HCT116 (cell line): ENCODE measurements at regions not wholly inside any gene's neighbourhood (a gene's known extent, or its start where the extent isn't known, plus 50 kb on each side); places are given as distances from the start of the nearest gene placed in this dataset.

ENCODE experiments used
- ATAC-seq: fragments of 200-7000 bp; cut with Tn5 transposase; 2 replicates; pipeline ENCODE4 v1.9.1; 2020; ENCODE audit warnings: mild to moderate bottlenecking, moderate library complexity
- BruUV-seq: library from RNA; stranded (reverse); fragments of 400-500 nt; replicated peaks from 2 replicates; lab custom pipeline; 2021; lab: Mats Ljungman, UMichigan
- CTCF ChIA-PET: fragments of 300-600 bp; sonication (Branson Sonifier 250); formaldehyde crosslinking; loops from one replicate; lab custom pipeline; 2021; ENCODE audit warnings: antibody characterized with exemption; lab: Charles Lee
- POLR2A ChIA-PET: fragments of 300-600, 350-600 bp; sonication (Branson Sonifier 250); formaldehyde crosslinking; loops from one replicate; lab custom pipeline; 2021; ENCODE audit warnings: antibody characterized with exemption; lab: Charles Lee
- RAD21 ChIA-PET, 2 experiments: fragments of 300-600 bp; sonication (Branson Sonifier 250); formaldehyde crosslinking; loops; one replicate each; lab custom pipeline; 2023; ENCODE audit warnings: low total read pairs in 2 of 2; ENCODE audit not compliant: uncharacterized antibody in 2 of 2, unreplicated experiment in 2 of 2, low non-redundant PET in 1 of 2; lab: Charles Lee
- DNase-seq: peaks from one replicate; pipeline ENCODE4 v3.0.0-alpha.2; 2010; ENCODE audit warnings: low read depth, low spot score
- H2AFZ ChIP-seq: fragments of 200-600 bp; shearing (Covaris generic), sonication (generic); 2 replicates; pipeline ENCODE4 v1.6.1; 2017; ENCODE audit warnings: low read depth, mixed run types, mixed read lengths, antibody characterized with exemption, low read length; ENCODE audit not compliant: poor library complexity, severe bottlenecking
- H3K27ac ChIP-seq: 2 replicates; pipeline ENCODE4 v1.5.1; 2012; ENCODE audit warnings: low read depth, low read length
- H3K27me3 ChIP-seq: fragments of 200-600 bp; sonication (generic); 2 replicates; pipeline ENCODE4 v1.6.1; 2016; ENCODE audit warnings: mixed run types, low read length, mixed read lengths; ENCODE audit not compliant: insufficient read depth
- H3K36me3 ChIP-seq, 2 experiments: fragments of 200-500 bp in 1 of 2; fragments of 200-600 bp in 1 of 2; sonication (Bioruptor generic) in 1 of 2; sonication (generic) in 1 of 2; 2 replicates each; pipeline versions ENCODE4 v1.5.1 to v1.6.1; 2014 to 2016; ENCODE audit warnings: low read length in 2 of 2, inconsistent platforms in 1 of 2, mixed read lengths in 1 of 2, mixed run types in 1 of 2; ENCODE audit not compliant: insufficient read depth in 2 of 2, control insufficient read depth in 1 of 2
- H3K4me1 ChIP-seq, 2 experiments: fragments of 200-600 bp in 1 of 2; sonication (generic) in 1 of 2; 2 replicates each; pipeline versions ENCODE4 v1.5.1 to v1.6.1; 2012 to 2017; ENCODE audit warnings: low read length in 2 of 2, inconsistent platforms in 1 of 2, mild to moderate bottlenecking in 1 of 2, mixed read lengths in 1 of 2, mixed run types in 1 of 2, moderate library complexity in 1 of 2; ENCODE audit not compliant: insufficient read depth in 2 of 2, control insufficient read depth in 1 of 2
- H3K4me2 ChIP-seq: fragments of 200-600 bp; sonication (generic); 2 replicates; pipeline ENCODE4 v1.6.1; 2017; ENCODE audit warnings: mixed run types, low read length, mixed read lengths
- H3K4me3 ChIP-seq, 2 experiments: fragments of 200-600 bp in 1 of 2; sonication (generic) in 1 of 2; replicated peaks in 1 of 2; 2 replicates each; pipeline ENCODE4 v1.5.1; 2011 to 2016; ENCODE audit warnings: low read length in 2 of 2, control low read depth in 1 of 2, low read depth in 1 of 2, mild to moderate bottlenecking in 1 of 2, mixed read lengths in 1 of 2, mixed run types in 1 of 2
- H3K79me2 ChIP-seq: fragments of 200-600 bp; sonication (generic); 2 replicates; pipeline ENCODE4 v1.6.1; 2017; ENCODE audit warnings: mild to moderate bottlenecking, mixed run types, low read length, moderate library complexity, mixed read lengths; ENCODE audit not compliant: insufficient read depth
- H3K9ac ChIP-seq: fragments of 200-600 bp; sonication (generic); 2 replicates; pipeline ENCODE4 v1.6.1; 2016; ENCODE audit warnings: low read length, mixed read lengths
- H3K9me2 ChIP-seq: fragments of 200-600 bp; sonication (generic), shearing (Covaris generic); 2 replicates; pipeline ENCODE4 v1.6.1; 2017; ENCODE audit warnings: mixed run types, mild to moderate bottlenecking, moderate library complexity; ENCODE audit not compliant: insufficient read depth
- H3K9me3 ChIP-seq, 2 experiments: fragments of 200-500 bp in 1 of 2; fragments of 200-600 bp in 1 of 2; sonication (Bioruptor generic) in 1 of 2; sonication (generic) in 1 of 2; 2 replicates each; pipeline ENCODE4 v1.6.1; 2014 to 2017; ENCODE audit warnings: low read length in 2 of 2, mixed read lengths in 2 of 2, inconsistent platforms in 1 of 2, low read depth in 1 of 2, mild to moderate bottlenecking in 1 of 2, mixed run types in 1 of 2, moderate library complexity in 1 of 2; ENCODE audit not compliant: control insufficient read depth in 1 of 2, insufficient read depth in 1 of 2
- H4K20me1 ChIP-seq: fragments of 200-600 bp; sonication (generic), shearing (Covaris generic); 2 replicates; pipeline ENCODE4 v1.6.1; 2017; ENCODE audit warnings: mixed run types, mild to moderate bottlenecking, moderate library complexity; ENCODE audit not compliant: insufficient read depth
- CBX3 ChIP-seq: IDR thresholded peaks from 2 replicates; pipeline ENCODE4 v1.6.1; 2012; ENCODE audit warnings: low read depth
- CTCF ChIP-seq, 3 experiments: fragments of 200-600 bp in 1 of 3; sonication (generic) in 1 of 3; IDR thresholded peaks in 2 of 3; conservative IDR thresholded peaks in 1 of 3; 2 replicates each; pipeline ENCODE4 v1.5.1; 2012 to 2017; ENCODE audit warnings: low read depth in 2 of 3, low read length in 2 of 3, antibody characterized with exemption in 1 of 3, borderline replicate concordance in 1 of 3, control low read depth in 1 of 3, mild to moderate bottlenecking in 1 of 3, mixed read lengths in 1 of 3, mixed run types in 1 of 3, moderate library complexity in 1 of 3; ENCODE audit not compliant: insufficient read depth in 1 of 3
- EGR1 ChIP-seq: IDR thresholded peaks from 2 replicates; pipeline ENCODE4 v1.6.1; 2012; ENCODE audit warnings: low read depth
- ELF1 ChIP-seq: IDR thresholded peaks from 2 replicates; pipeline ENCODE4 v1.6.1; 2012; ENCODE audit warnings: low read depth, borderline replicate concordance
- EZH2phosphoT487 ChIP-seq: fragments of 200-600 bp; IDR thresholded peaks from 2 replicates; pipeline ENCODE4 v1.6.1; 2018; ENCODE audit warnings: antibody characterized with exemption, borderline replicate concordance
- FOSL1 ChIP-seq: IDR thresholded peaks from 2 replicates; pipeline ENCODE4 v1.6.1; 2012; ENCODE audit warnings: low read depth
- JUND ChIP-seq: IDR thresholded peaks from 2 replicates; pipeline ENCODE4 v1.6.1; 2012
- MAX ChIP-seq: IDR thresholded peaks from 2 replicates; pipeline ENCODE4 v1.6.1; 2012
- POLR2A ChIP-seq: IDR thresholded peaks from 2 replicates; pipeline ENCODE4 v1.7.0; 2011; ENCODE audit warnings: borderline replicate concordance; ENCODE audit not compliant: insufficient read depth, insufficient read length; ENCODE audit errors: extremely low read depth
- POLR2AphosphoS5 ChIP-seq: IDR thresholded peaks from 2 replicates; pipeline ENCODE4 v1.6.1; 2011; ENCODE audit warnings: mild to moderate bottlenecking, low read depth, low read length, moderate library complexity
- SIN3A ChIP-seq: IDR thresholded peaks from 2 replicates; pipeline ENCODE4 v1.6.1; 2012; ENCODE audit warnings: low read depth
- SP1 ChIP-seq: IDR thresholded peaks from 2 replicates; pipeline ENCODE4 v1.6.1; 2012; ENCODE audit warnings: low read depth
- YY1 ChIP-seq: IDR thresholded peaks from 2 replicates; pipeline ENCODE4 v1.6.1; 2011; ENCODE audit warnings: low read length, low read depth, moderate library complexity, mild to moderate bottlenecking; ENCODE audit not compliant: insufficient replicate concordance; ENCODE audit errors: extremely low read depth
- ZBTB33 ChIP-seq: IDR thresholded peaks from 2 replicates; pipeline ENCODE4 v1.6.1; 2011; ENCODE audit warnings: mild to moderate bottlenecking, low read length, moderate library complexity; ENCODE audit not compliant: insufficient replicate concordance; ENCODE audit errors: extremely low read depth
- ZFX ChIP-seq: fragments of 450-650 bp; IDR thresholded peaks from 2 replicates; pipeline ENCODE4 v1.6.1; 2017
- ZNF274 ChIP-seq: fragments of 200-500 bp; sonication (Bioruptor generic); IDR thresholded peaks from 2 replicates; pipeline ENCODE4 v1.6.1; 2014; ENCODE audit warnings: mild to moderate bottlenecking, low read depth, low read length, inconsistent platforms
- intact Hi-C: fragments of 100-400 bp; cut with micrococcal nuclease; formaldehyde crosslinking; loops from 2 replicates; pipeline ENCODE4 v1.10.0; 2022

- no peak for TF ChIP-seq ZBTB33
- no peak for TF ChIP-seq MAX
- no peak for TF ChIP-seq EGR1
- TF ChIP-seq CBX3: no peak
- no peak for TF ChIP-seq SP1
- TF ChIP-seq SIN3A: no peak
- TF ChIP-seq EZH2phosphoT487: no peak
- TF ChIP-seq ELF1: no peak
- TF ChIP-seq CTCF (IDR thresholded peaks at IDR 0.05 in 2 of 3, conservative IDR thresholded peaks at IDR 0.05 in 1 of 3; ENCODE audit: borderline replicate concordance in 1 of 3, insufficient read depth in 1 of 3, low read depth in 2 of 3, low read length in 2 of 3): no peak
- TF ChIP-seq ZFX: no peak
- TF ChIP-seq POLR2A: no peak
These were observed 143.0 kb upstream of the ZNF608 start (continued) for GRCh38 chr5:124889486-124889825.

- H4K20me1 ChIP-seq: no peaks in the 10 kb centered on the region
- ATAC-seq (no peak), DNase-seq (no peak)
- H3K9ac ChIP-seq: no peak overlapping the region
- ChIA-PET CTCF (no interaction called here), POLR2A (no interaction called here), RAD21 (no interaction called here)
- peaks cover 0 to 5% of the 10 kb centered on the region in 2 experiments; a peak in 1 of 4 replicates for H3K4me1 ChIP-seq
- no peak overlapping the region for H3K27ac ChIP-seq
- no peak overlapping the region for H2AFZ ChIP-seq
- H3K4me2 ChIP-seq: no peak overlapping the region
- BruUV-seq: no TSS peak
- no peaks in the 10 kb centered on the region for H3K36me3 ChIP-seq
- H3K79me2 ChIP-seq: no peaks in the 10 kb centered on the region
- intact Hi-C loops: no loop called here
- H3K27me3 ChIP-seq: no peaks in the 10 kb centered on the region
- no peaks in the 10 kb centered on the region for H3K9me2 ChIP-seq
- no peak overlapping the region for H3K4me3 ChIP-seq
- H3K9me3 ChIP-seq: no peaks in the 10 kb centered on the region
- TF ChIP-seq MAX: no peak
- TF ChIP-seq POLR2AphosphoS5: no peak
- TF ChIP-seq JUND: no peak
- TF ChIP-seq YY1: no peak
- TF ChIP-seq ZNF274: no peak
- no peak for TF ChIP-seq FOSL1
- no peak for TF ChIP-seq EGR1
- no peak for TF ChIP-seq SIN3A
- no peak for TF ChIP-seq CBX3
- no peak for TF ChIP-seq CTCF (IDR thresholded peaks at IDR 0.05 in 2 of 3, conservative IDR thresholded peaks at IDR 0.05 in 1 of 3; ENCODE audit: borderline replicate concordance in 1 of 3, insufficient read depth in 1 of 3, low read depth in 2 of 3, low read length in 2 of 3)
- TF ChIP-seq SP1: no peak
These were observed 143.4 kb upstream of the ZNF608 start for GRCh38 chr5:124889850-124890249.
